HEK293 (cell line): ENCODE measurements at regions not wholly inside any gene's neighbourhood (a gene's known extent, or its start where the extent isn't known, plus 50 kb on each side); places are given as distances from the start of the nearest gene placed in this dataset.

Source experiments
- CTCF ChIA-PET: fragments of 350-600 bp; formaldehyde crosslinking; extraction: SDS; loops from one replicate; lab custom pipeline; 2021; ENCODE audit warnings: antibody characterized with exemption; lab: Yijun Ruan, JAX
- POLR2A ChIA-PET: fragments of 300-600 bp; formaldehyde crosslinking; extraction: SDS; loops from one replicate; lab custom pipeline; 2020; ENCODE audit warnings: antibody characterized with exemption, inconsistent platforms; lab: Yijun Ruan, JAX
- H3K27ac ChIP-seq: fragments of 200-500 bp; sonication (Bioruptor generic); 2 replicates; pipeline ENCODE4 v1.5.1; 2014; ENCODE audit warnings: low read depth, low read length, control low read depth, inconsistent platforms; ENCODE audit errors: extremely low read depth
- H3K36me3 ChIP-seq, 2 experiments: fragments of 200-500 bp in 1 of 2; sonication (Bioruptor generic) in 1 of 2; 1 replicate in 1 of 2; 2 replicates in 1 of 2; pipeline ENCODE4 v1.5.1; 2014 to 2017; ENCODE audit warnings: inconsistent platforms in 2 of 2, low read length in 2 of 2; ENCODE audit not compliant: control insufficient read depth in 2 of 2, insufficient read depth in 1 of 2
- H3K4me1 ChIP-seq: fragments of 200-500 bp; sonication (Bioruptor generic); 2 replicates; pipeline ENCODE4 v1.5.1; 2014; ENCODE audit warnings: mild to moderate bottlenecking, low read length, inconsistent platforms; ENCODE audit not compliant: control insufficient read depth, insufficient read depth
- H3K4me3 ChIP-seq: 2 replicates; pipeline ENCODE4 v1.5.1; 2011; ENCODE audit warnings: low read depth, mild to moderate bottlenecking, control low read depth, low read length, moderate library complexity
- H3K9me3 ChIP-seq: fragments of 200-500 bp; sonication (Bioruptor generic); 2 replicates; pipeline ENCODE4 v1.5.1; 2014; ENCODE audit warnings: low read depth, low read length, inconsistent platforms; ENCODE audit not compliant: control insufficient read depth, insufficient read depth
- GFI1B ChIP-seq: fragments of 450-650 bp; formaldehyde crosslinking; IDR thresholded peaks from 2 replicates; pipeline ENCODE4 v1.5.1; 2016; ENCODE audit warnings: missing biosample characterization, missing genetic modification characterization
- KLF8 ChIP-seq: fragments of 450-650 bp; formaldehyde crosslinking; IDR thresholded peaks from 2 replicates; pipeline ENCODE4 v1.5.1; 2016; ENCODE audit warnings: missing biosample characterization, missing genetic modification characterization
- TCF7L2 ChIP-seq: IDR thresholded peaks from 2 replicates; pipeline ENCODE4 v1.6.1; 2011; ENCODE audit warnings: low read depth, mild to moderate bottlenecking, inconsistent platforms, low read length, moderate library complexity, borderline replicate concordance
- YY2 ChIP-seq: fragments of 450-650 bp; formaldehyde crosslinking; IDR thresholded peaks from 2 replicates; pipeline ENCODE4 v1.5.1; 2016; ENCODE audit warnings: missing biosample characterization, missing genetic modification characterization
- ZBTB20 ChIP-seq: fragments of 450-650 bp; formaldehyde crosslinking; IDR thresholded peaks from 2 replicates; pipeline ENCODE4 v1.5.1; 2016; ENCODE audit warnings: missing biosample characterization, missing genetic modification characterization
- ZBTB21 ChIP-seq: fragments of 450-650 bp; formaldehyde crosslinking; IDR thresholded peaks from 2 replicates; pipeline ENCODE4 v1.5.1; 2017; ENCODE audit warnings: missing biosample characterization, missing genetic modification characterization
- ZNF112 ChIP-seq: fragments of 450-650 bp; formaldehyde crosslinking; IDR thresholded peaks from 2 replicates; pipeline ENCODE4 v1.5.0; 2017; ENCODE audit warnings: missing biosample characterization, missing genetic modification characterization
- ZNF148 ChIP-seq: fragments of 450-650 bp; formaldehyde crosslinking; IDR thresholded peaks from 2 replicates; pipeline ENCODE4 v1.5.0; 2017; ENCODE audit warnings: missing biosample characterization, missing genetic modification characterization, borderline replicate concordance
- ZNF18 ChIP-seq: fragments of 450-650 bp; formaldehyde crosslinking; IDR thresholded peaks from 2 replicates; pipeline ENCODE4 v1.5.1; 2016; ENCODE audit warnings: missing biosample characterization, missing genetic modification characterization
- ZNF2 ChIP-seq: fragments of 450-650 bp; formaldehyde crosslinking; IDR thresholded peaks from 2 replicates; pipeline ENCODE4 v1.5.1; 2016; ENCODE audit warnings: missing biosample characterization, missing genetic modification characterization
- ZNF24 ChIP-seq: fragments of 450-650 bp; formaldehyde crosslinking; IDR thresholded peaks from 2 replicates; pipeline ENCODE4 v1.5.1; 2016; ENCODE audit warnings: missing biosample characterization, missing genetic modification characterization
- ZNF416 ChIP-seq: fragments of 450-650 bp; formaldehyde crosslinking; IDR thresholded peaks from 2 replicates; pipeline ENCODE4 v1.5.1; 2016; ENCODE audit warnings: missing biosample characterization, missing genetic modification characterization
- ZNF510 ChIP-seq: fragments of 450-650 bp; formaldehyde crosslinking; IDR thresholded peaks from 2 replicates; pipeline ENCODE4 v1.5.1; 2018; ENCODE audit warnings: mild to moderate bottlenecking, missing genetic modification characterization, missing biosample characterization; ENCODE audit not compliant: insufficient replicate concordance
- ZNF529 ChIP-seq: fragments of 450-650 bp; formaldehyde crosslinking; IDR thresholded peaks from 2 replicates; pipeline ENCODE4 v1.5.1; 2017; ENCODE audit warnings: missing genetic modification characterization, missing biosample characterization; ENCODE audit not compliant: insufficient replicate concordance
- ZNF558 ChIP-seq: fragments of 450-650 bp; formaldehyde crosslinking; IDR thresholded peaks from 2 replicates; pipeline ENCODE4 v1.5.1; 2016; ENCODE audit warnings: missing biosample characterization, missing genetic modification characterization
- ZNF571 ChIP-seq: fragments of 450-650 bp; formaldehyde crosslinking; IDR thresholded peaks from 2 replicates; pipeline ENCODE4 v1.5.0; 2017; ENCODE audit warnings: missing biosample characterization, missing genetic modification characterization
- ZNF610 ChIP-seq: fragments of 450-650 bp; formaldehyde crosslinking; IDR thresholded peaks from 2 replicates; pipeline ENCODE4 v1.5.1; 2016; ENCODE audit warnings: missing biosample characterization, missing genetic modification characterization, borderline replicate concordance
- ZNF792 ChIP-seq: fragments of 450-650 bp; formaldehyde crosslinking; IDR thresholded peaks from 2 replicates; pipeline ENCODE4 v1.5.1; 2016; ENCODE audit warnings: missing biosample characterization, missing genetic modification characterization
- ZNF830 ChIP-seq: fragments of 450-650 bp; IDR thresholded peaks from 2 replicates; pipeline ENCODE4 v1.5.0; 2018; ENCODE audit warnings: missing biosample characterization, missing genetic modification characterization, low read depth, mild to moderate bottlenecking, moderate library complexity
- TF ChIP-seq, protein P1 (sequence below): fragments of 450-650 bp; formaldehyde crosslinking; IDR thresholded peaks from 2 replicates; pipeline ENCODE4 v1.5.1; 2017; ENCODE audit warnings: missing biosample characterization, missing genetic modification characterization
- TF ChIP-seq, protein P2 (sequence below): fragments of 450-650 bp; formaldehyde crosslinking; IDR thresholded peaks from 2 replicates; pipeline ENCODE4 v1.5.1; 2016; ENCODE audit warnings: missing biosample characterization, missing genetic modification characterization
- TF ChIP-seq, protein P3 (sequence below): fragments of 450-650 bp; formaldehyde crosslinking; IDR thresholded peaks from 2 replicates; pipeline ENCODE4 v1.5.1; 2017; ENCODE audit warnings: missing biosample characterization, mild to moderate bottlenecking, missing genetic modification characterization, moderate library complexity
- TF ChIP-seq, protein P4 (sequence below): fragments of 450-650 bp; formaldehyde crosslinking; IDR thresholded peaks from 2 replicates; pipeline ENCODE4 v1.5.1; 2016; ENCODE audit warnings: missing biosample characterization, missing genetic modification characterization

GRCh38 chr5:61617995-61618525 is 286.0 kb downstream of the ZSWIM6 start:
- H3K9me3 ChIP-seq = no peaks in the 10 kb centered on the region
- TF ChIP-seq KLF8 = no peak
- TF ChIP-seq, protein P1, sequence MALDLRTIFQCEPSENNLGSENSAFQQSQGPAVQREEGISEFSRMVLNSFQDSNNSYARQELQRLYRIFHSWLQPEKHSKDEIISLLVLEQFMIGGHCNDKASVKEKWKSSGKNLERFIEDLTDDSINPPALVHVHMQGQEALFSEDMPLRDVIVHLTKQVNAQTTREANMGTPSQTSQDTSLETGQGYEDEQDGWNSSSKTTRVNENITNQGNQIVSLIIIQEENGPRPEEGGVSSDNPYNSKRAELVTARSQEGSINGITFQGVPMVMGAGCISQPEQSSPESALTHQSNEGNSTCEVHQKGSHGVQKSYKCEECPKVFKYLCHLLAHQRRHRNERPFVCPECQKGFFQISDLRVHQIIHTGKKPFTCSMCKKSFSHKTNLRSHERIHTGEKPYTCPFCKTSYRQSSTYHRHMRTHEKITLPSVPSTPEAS (tag by site-specific recombination) = no peak
- no peak for TF ChIP-seq ZNF2 (tag by site-specific recombination)
- TF ChIP-seq ZNF529 (tag by site-specific recombination) = no peak
- TF ChIP-seq, protein P2, sequence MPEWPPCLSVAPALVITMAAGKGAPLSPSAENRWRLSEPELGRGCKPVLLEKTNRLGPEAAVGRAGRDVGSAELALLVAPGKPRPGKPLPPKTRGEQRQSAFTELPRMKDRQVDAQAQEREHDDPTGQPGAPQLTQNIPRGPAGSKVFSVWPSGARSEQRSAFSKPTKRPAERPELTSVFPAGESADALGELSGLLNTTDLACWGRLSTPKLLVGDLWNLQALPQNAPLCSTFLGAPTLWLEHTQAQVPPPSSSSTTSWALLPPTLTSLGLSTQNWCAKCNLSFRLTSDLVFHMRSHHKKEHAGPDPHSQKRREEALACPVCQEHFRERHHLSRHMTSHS (tag by site-specific recombination) = no peak
- no peak for TF ChIP-seq ZNF416 (tag by site-specific recombination)
- no peak for TF ChIP-seq ZNF558 (tag by site-specific recombination)
- TF ChIP-seq GFI1B (tag by site-specific recombination) = no peak
- TF ChIP-seq ZNF792 = no peak
- TF ChIP-seq YY2 (tag by site-specific recombination) = no peak
- no peak for TF ChIP-seq ZNF112 (tag by site-specific recombination)
- H3K27ac ChIP-seq = no peak overlapping the region
- H3K4me3 ChIP-seq = no peak overlapping the region
- no peaks in the 10 kb centered on the region for H3K36me3 ChIP-seq
- no peaks in the 10 kb centered on the region for H3K4me1 ChIP-seq
- CTCF ChIA-PET = interaction anchor here (0.7 to 0.8 kb wide), 2 partner anchors 75 to 206 kb away, joined by 3 read pairs; no protein-coding TSS in a partner anchor
- POLR2A ChIA-PET = no interaction called here

DNA sequence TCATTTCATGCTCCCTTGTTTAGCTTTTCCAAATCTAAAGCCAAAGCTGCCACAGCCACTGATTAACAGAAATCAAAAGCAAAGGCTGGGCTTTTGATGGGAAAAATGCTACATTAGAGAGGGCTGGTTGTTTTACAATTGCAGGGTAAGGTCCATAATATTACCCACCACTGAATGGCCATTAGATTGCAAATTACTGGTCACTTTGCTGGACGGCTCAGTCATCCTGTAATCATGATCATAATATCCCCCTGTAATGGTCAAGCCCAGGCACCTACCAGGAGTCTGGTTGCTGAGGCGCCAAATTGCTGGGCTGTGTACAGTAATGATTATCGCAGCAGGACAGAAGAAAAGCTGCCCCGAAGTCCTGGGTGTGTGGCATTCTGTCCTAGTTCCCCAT is 286.5 kb downstream of the ZSWIM6 start:
- CTCF ChIA-PET = no interaction called here

GRCh38 chr5:61619289-61619688 is 287.2 kb downstream of the ZSWIM6 start:
- Histone ChIP-seq H3K9me3 (no peaks in the 10 kb centered on the region), H3K27ac (no peak overlapping the region), H3K4me1 (no peaks in the 10 kb centered on the region), H3K4me3 (no peak overlapping the region), H3K36me3 (no peaks in the 10 kb centered on the region)
- POLR2A ChIA-PET = no interaction called here
- CTCF ChIA-PET = no interaction called here
- TF ChIP-seq, protein P3, sequence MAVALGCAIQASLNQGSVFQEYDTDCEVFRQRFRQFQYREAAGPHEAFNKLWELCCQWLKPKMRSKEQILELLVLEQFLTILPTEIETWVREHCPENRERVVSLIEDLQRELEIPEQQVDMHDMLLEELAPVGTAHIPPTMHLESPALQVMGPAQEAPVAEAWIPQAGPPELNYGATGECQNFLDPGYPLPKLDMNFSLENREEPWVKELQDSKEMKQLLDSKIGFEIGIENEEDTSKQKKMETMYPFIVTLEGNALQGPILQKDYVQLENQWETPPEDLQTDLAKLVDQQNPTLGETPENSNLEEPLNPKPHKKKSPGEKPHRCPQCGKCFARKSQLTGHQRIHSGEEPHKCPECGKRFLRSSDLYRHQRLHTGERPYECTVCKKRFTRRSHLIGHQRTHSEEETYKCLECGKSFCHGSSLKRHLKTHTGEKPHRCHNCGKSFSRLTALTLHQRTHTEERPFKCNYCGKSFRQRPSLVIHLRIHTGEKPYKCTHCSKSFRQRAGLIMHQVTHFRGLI (tag by site-specific recombination) = no peak
- TF ChIP-seq ZNF510 (tag by site-specific recombination) = no peak
- TF ChIP-seq ZNF24 (tag by site-specific recombination) = no peak
- no peak for TF ChIP-seq ZBTB21 (tag by site-specific recombination)
- TF ChIP-seq ZNF148 (tag by site-specific recombination) = no peak
- no peak for TF ChIP-seq ZNF2 (tag by site-specific recombination)
- no peak for TF ChIP-seq ZBTB20 (tag by site-specific recombination)
- no peak for TF ChIP-seq TCF7L2
- TF ChIP-seq, protein P4, sequence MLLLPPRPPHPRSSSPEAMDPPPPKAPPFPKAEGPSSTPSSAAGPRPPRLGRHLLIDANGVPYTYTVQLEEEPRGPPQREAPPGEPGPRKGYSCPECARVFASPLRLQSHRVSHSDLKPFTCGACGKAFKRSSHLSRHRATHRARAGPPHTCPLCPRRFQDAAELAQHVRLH (tag by site-specific recombination) = no peak
- no peak for TF ChIP-seq ZNF529 (tag by site-specific recombination)
- no peak for TF ChIP-seq YY2 (tag by site-specific recombination)
- no peak for TF ChIP-seq ZNF830
- TF ChIP-seq ZNF18 (tag by site-specific recombination) = no peak

More for the DNA sequence above, 286.5 kb downstream of the ZSWIM6 start:
- Histone ChIP-seq H3K4me3 (no peak overlapping the region), H3K27ac (no peak overlapping the region), H3K4me1 (no peaks in the 10 kb centered on the region), H3K9me3 (no peaks in the 10 kb centered on the region), H3K36me3 (no peaks in the 10 kb centered on the region)
- POLR2A ChIA-PET = no interaction called here
- TF ChIP-seq ZNF571 (tag by site-specific recombination) = no peak
- no peak for TF ChIP-seq ZNF610
